GM12892 (cell line): ENCODE measurements at regions not wholly inside any gene's neighbourhood (a gene's known extent, or its start where the extent isn't known, plus 50 kb on each side); places are given as distances from the start of the nearest gene placed in this dataset.

ENCODE experiments used
- POLR2A ChIP-seq: IDR thresholded peaks from 2 replicates; pipeline ENCODE4 v1.6.1; 2011; ENCODE audit warnings: low read depth, low read length, control low read depth
- TAF1 ChIP-seq: IDR thresholded peaks from 2 replicates; pipeline ENCODE4 v1.6.1; 2011; ENCODE audit warnings: low read depth, mild to moderate bottlenecking, control low read depth, low read length, borderline replicate concordance

DNA sequence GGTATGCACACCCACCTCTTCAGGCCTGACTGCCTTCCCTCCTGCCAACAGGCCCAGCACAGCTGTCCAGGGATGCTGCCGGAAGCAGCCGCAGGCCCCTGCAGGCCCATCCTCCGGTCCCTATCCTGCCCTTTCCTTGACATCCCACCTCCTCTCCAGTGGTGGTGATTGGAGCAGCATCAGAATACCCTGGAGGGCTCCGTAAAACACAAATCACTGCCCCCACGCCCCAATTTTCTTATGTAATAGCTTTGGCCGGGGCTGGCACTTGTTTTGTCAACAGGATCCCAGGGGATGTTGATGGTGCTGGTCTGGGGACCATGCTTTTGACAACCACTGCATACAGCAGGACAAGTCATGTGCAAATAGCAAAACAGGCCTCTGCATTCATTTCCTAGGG lies 274.5 kb downstream of the GADD45G start:
- TF ChIP-seq TAF1: no peak
- no peak for TF ChIP-seq POLR2A
